NCI-H187 treated with DMSO at 0.1 percent for 48 hours (cell line): ENCODE measurements at regions not wholly inside any gene's neighbourhood (a gene's known extent, or its start where the extent isn't known, plus 50 kb on each side); places are given as distances from the start of the nearest gene placed in this dataset.
"Not testable (repeated sequence)": the region's sequence is repeated elsewhere in the genome, so short reads cannot be mapped to it uniquely, and the experiment has no call there.

Experiments
- DNase-seq: peaks from one replicate; lab custom pipeline; 2025; lab: John Stamatoyannopoulos, UW

GRCh38 chr6:18595774-18596530 is 208.8 kb downstream of the RNF144B start:
- DNase-seq: peak; percentile 31

- no peak for DNase-seq
Observed at GRCh38 chr6:18596531-18596835, 209.3 kb downstream of the RNF144B start.

- no peak for DNase-seq
Observed at GRCh38 chr6:18598551-18599264, 211.6 kb downstream of the RNF144B start.

- no peak for DNase-seq
Observed at GRCh38 chr6:18600255-18600654, 213.1 kb downstream of the RNF144B start.

GRCh38 chr6:18601516-18602020 is 214.4 kb downstream of the RNF144B start:
- DNase-seq: no peak

GRCh38 chr6:18602931-18603330 is 215.8 kb downstream of the RNF144B start:
- no peak for DNase-seq

GRCh38 chr6:18603361-18603760 is 216.2 kb downstream of the RNF144B start:
- no peak for DNase-seq

- DNase-seq: no peak
Observed at GRCh38 chr6:18605841-18606240, 218.7 kb downstream of the RNF144B start.

- DNase-seq: no peak
Observed at GRCh38 chr6:18609715-18610114, 222.6 kb downstream of the RNF144B start.

GRCh38 chr6:18613319-18613925 is 226.3 kb downstream of the RNF144B start:
- no peak for DNase-seq

- DNase-seq: no peak
Observed at GRCh38 chr6:18629571-18629970, 242.4 kb downstream of the RNF144B start.

GRCh38 chr6:18632670-18633410 is 245.7 kb downstream of the RNF144B start:
- no peak for DNase-seq

GRCh38 chr6:18634912-18635311 is 247.8 kb downstream of the RNF144B start:
- no peak for DNase-seq

GRCh38 chr6:18640134-18640533 is 253.0 kb downstream of the RNF144B start:
- DNase-seq: no peak

GRCh38 chr6:18640754-18641153 is 253.6 kb downstream of the RNF144B start:
- DNase-seq: no peak

- no peak for DNase-seq
Observed at GRCh38 chr6:18654821-18655220, 267.7 kb downstream of the RNF144B start.

- DNase-seq: no peak
Observed at GRCh38 chr6:18656506-18656905, 269.4 kb downstream of the RNF144B start.

GRCh38 chr6:18659994-18660393 is 272.8 kb downstream of the RNF144B start:
- not testable (repeated sequence) for DNase-seq

- DNase-seq: no peak
Observed at GRCh38 chr6:18663011-18663410, 275.9 kb downstream of the RNF144B start.

- no peak for DNase-seq
Observed at GRCh38 chr6:18664401-18664800, 277.3 kb downstream of the RNF144B start.

GRCh38 chr6:18667612-18668011 is 280.5 kb downstream of the RNF144B start:
- no peak for DNase-seq

- no peak for DNase-seq
Observed at GRCh38 chr6:18668994-18669393, 281.8 kb downstream of the RNF144B start.
